ENCODE measurements at regions not wholly inside any gene's neighbourhood (a gene's known extent, or its start where the extent isn't known, plus 50 kb on each side); places are given as distances from the start of the nearest gene placed in this dataset.

DNA sequence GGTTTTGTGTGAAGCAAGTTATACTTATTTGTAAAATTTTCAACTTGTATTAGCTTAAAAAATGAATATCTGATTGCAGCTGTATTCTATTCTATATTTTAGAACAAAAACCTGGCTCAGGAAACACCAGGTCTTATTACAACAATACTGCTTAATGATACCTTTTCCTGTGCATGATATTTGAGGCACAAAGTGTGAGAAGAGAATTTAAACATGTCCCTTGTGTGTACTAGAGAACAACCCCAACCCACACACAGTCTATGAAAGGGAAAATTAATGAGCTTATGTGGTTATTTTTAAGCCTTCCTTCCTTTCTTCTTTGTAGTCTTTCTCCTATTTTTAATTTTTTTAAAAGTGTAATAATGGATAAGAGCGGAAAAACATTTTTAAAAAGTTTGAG, 122.6 kb upstream of the MON1B start:
- Histone ChIP-seq H3K27me3 (ENCODE audit: control insufficient read depth, insufficient read depth) (no peaks in the 10 kb centered on the region), H3K4me1 (ENCODE audit: control insufficient read depth, insufficient read depth, low read length) (peaks cover 5% of the 10 kb centered on the region), H3K9me3 (ENCODE audit: control insufficient read depth, low read length) (no peaks in the 10 kb centered on the region), H3K27ac (ENCODE audit: low read length) (no peak overlapping the region), H3K4me3 (ENCODE audit: low read length) (no peak overlapping the region)
- intact Hi-C loops (cut with DNase I) = no loop called here
- DNase-seq (no peak), ATAC-seq (no peak)
- WGBS = 58% methylated on average over 1 of the region's 1 CpG

DNA sequence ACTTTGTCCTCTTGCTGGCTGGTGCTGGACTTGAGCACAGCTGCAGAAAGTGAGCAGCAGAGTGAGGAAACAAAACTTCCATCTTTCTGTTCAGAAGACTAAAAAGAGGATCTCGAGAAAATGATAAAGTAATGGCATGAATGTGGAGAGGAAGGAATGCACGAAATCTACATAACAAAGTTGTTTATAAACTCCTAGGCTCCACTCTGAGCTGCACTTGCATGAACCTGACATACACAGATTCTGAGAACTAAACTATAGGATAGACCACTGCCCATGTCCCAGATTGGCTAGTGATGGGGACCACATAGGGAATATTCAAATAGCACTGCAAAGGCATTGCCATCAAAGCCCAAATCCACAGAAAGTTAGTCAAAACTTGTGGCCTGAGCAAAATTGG, 121.1 kb upstream of the MON1B start:
- intact Hi-C loops (cut with DNase I) = no loop called here
- no peak for ATAC-seq
- 65% methylated on average over 2 of the region's 2 CpGs for WGBS

DNA sequence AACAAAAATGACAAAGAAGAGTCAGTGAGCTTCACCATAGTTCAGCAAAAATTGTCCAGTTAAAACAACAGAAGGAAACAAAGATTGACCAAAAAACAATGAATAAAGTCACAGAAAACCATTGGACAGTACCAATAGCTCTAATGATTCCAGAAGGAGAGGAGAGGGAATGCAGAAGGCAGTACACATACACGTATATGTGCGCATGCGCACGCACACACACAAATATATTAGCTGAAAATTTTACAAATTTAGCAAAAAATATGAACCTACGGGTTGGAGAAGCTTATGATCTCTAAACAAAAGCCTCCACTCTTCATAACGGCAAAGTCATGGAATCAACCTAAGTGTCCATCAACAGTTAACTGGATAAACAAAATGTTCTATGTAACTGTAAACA, 120.3 kb upstream of the MON1B start:
- intact Hi-C loops (cut with DNase I) = no loop called here
- Histone ChIP-seq H3K9me3 (ENCODE audit: control insufficient read depth, low read length) (no peaks in the 10 kb centered on the region), H3K27ac (ENCODE audit: low read length) (no peak overlapping the region), H3K4me1 (ENCODE audit: control insufficient read depth, insufficient read depth, low read length) (no peaks in the 10 kb centered on the region), H3K27me3 (ENCODE audit: control insufficient read depth, insufficient read depth) (no peaks in the 10 kb centered on the region), H3K4me3 (ENCODE audit: low read length) (no peak overlapping the region)
- DNase-seq (no peak), ATAC-seq (no peak)
- 97% methylated on average over 6 of the region's 6 CpGs for WGBS

More for the DNA sequence above, 121.1 kb upstream of the MON1B start:
- Histone ChIP-seq H3K4me3 (ENCODE audit: low read length) (no peak overlapping the region), H3K4me1 (ENCODE audit: control insufficient read depth, insufficient read depth, low read length) (no peaks in the 10 kb centered on the region), H3K27me3 (ENCODE audit: control insufficient read depth, insufficient read depth) (no peaks in the 10 kb centered on the region), H3K9me3 (ENCODE audit: control insufficient read depth, low read length) (no peaks in the 10 kb centered on the region), H3K27ac (ENCODE audit: low read length) (no peak overlapping the region)
- no peak for DNase-seq

DNA sequence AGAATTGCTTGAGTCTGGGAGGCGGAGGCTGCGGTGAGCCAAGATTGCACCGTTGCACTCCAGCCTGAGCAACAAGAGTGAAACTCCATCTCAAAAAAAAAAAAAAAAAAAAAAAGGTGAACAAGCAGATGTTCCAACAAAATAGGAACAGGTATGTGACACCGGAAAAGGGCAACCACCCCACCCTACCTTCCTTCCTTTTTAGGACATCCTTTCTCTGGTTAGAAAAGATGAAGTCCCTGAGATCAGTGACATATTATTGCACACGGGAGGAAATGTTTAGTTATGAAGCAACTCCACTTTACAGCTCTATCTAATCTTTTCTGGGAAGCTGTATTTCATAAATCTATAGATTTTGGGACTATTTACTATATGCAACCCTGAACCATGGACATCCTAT, 114.2 kb upstream of the MON1B start:
- no peak overlapping the region for H3K4me3 ChIP-seq (ENCODE audit: low read length)
- no peaks in the 10 kb centered on the region for H3K27me3 ChIP-seq (ENCODE audit: control insufficient read depth, insufficient read depth)
- intact Hi-C loops (cut with DNase I) = no loop called here
- DNase-seq (no peak), ATAC-seq (no peak)
- peaks cover 1% of the 10 kb centered on the region for H3K4me1 ChIP-seq (ENCODE audit: control insufficient read depth, insufficient read depth, low read length)
- no peak overlapping the region for H3K27ac ChIP-seq (ENCODE audit: low read length)
- 80% methylated on average over 5 of the region's 5 CpGs for WGBS
- H3K9me3 ChIP-seq (ENCODE audit: control insufficient read depth, low read length) = no peaks in the 10 kb centered on the region

GRCh38 chr16:77077256-77077922, 113.6 kb upstream of the MON1B start:
- Histone ChIP-seq H3K9me3 (ENCODE audit: control insufficient read depth, low read length) (no peaks in the 10 kb centered on the region), H3K4me1 (ENCODE audit: control insufficient read depth, insufficient read depth, low read length) (peaks cover 1% of the 10 kb centered on the region), H3K27me3 (ENCODE audit: control insufficient read depth, insufficient read depth) (no peaks in the 10 kb centered on the region), H3K27ac (ENCODE audit: low read length) (no peak overlapping the region), H3K4me3 (ENCODE audit: low read length) (no peak overlapping the region)
- peak in 1 of 2 donors; percentile 49 for ATAC-seq
- whole genome bisulfite sequencing = 54% methylated on average over 8 of the region's 8 CpGs
- DNase-seq = no peak
- intact Hi-C loops (cut with DNase I) = no loop called here

DNA sequence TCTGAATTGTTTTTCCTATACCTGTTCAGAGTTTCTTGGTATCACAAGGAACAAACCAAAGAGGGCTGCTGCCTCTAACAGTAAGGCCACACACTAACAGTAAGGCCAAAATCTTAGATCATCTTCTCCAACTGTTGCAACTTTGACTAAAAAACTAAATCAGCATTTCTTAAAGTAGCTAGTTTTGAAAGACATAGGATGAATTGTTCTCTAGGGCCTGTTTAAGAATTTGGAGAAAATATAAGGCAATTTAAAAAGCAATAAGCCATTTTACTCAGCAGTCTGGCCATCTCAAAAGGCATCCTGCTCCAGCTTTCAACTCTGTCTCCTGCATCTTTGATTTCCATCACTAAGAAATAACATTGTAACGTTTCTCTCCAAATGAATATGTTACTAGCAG, 105.0 kb upstream of the MON1B start:
- no peaks in the 10 kb centered on the region for H3K9me3 ChIP-seq (ENCODE audit: control insufficient read depth, low read length)
- H3K27ac ChIP-seq (ENCODE audit: low read length) = no peak overlapping the region
- H3K27me3 ChIP-seq (ENCODE audit: control insufficient read depth, insufficient read depth) = no peaks in the 10 kb centered on the region
- H3K4me1 ChIP-seq (ENCODE audit: control insufficient read depth, insufficient read depth, low read length) = no peaks in the 10 kb centered on the region
- 63% methylated on average over 1 of the region's 1 CpG for WGBS
- no peak for DNase-seq
- no peak for ATAC-seq
- intact Hi-C loops (cut with DNase I) = no loop called here
- H3K4me3 ChIP-seq (ENCODE audit: low read length) = no peak overlapping the region

DNA sequence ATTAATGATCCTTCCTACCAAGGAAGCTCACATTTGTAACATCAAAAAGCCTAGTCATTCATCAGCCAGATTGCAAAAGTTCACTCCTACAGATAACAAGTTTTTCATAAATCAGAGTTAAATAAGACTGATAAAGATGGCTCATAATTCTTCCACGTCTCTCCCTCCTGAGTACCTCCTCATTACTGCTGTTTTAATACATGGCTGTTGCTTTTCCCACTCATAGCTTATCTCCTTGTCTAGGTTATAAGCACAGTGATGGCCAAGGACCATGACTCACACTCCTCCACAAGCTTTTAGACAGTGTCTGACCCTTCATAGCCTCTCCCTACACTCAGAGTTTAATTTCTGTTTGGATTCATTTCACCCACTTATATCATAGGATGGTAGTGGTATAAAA, 100.9 kb upstream of the MON1B start:
- Histone ChIP-seq H3K9me3 (ENCODE audit: control insufficient read depth, low read length) (no peaks in the 10 kb centered on the region), H3K27ac (ENCODE audit: low read length) (no peak overlapping the region), H3K4me1 (ENCODE audit: control insufficient read depth, insufficient read depth, low read length) (no peaks in the 10 kb centered on the region), H3K4me3 (ENCODE audit: low read length) (no peak overlapping the region), H3K27me3 (ENCODE audit: control insufficient read depth, insufficient read depth) (no peaks in the 10 kb centered on the region)
- ATAC-seq (no peak), DNase-seq (no peak)
- intact Hi-C loops (cut with DNase I) = no loop called here
- WGBS = 41% methylated on average over 1 of the region's 1 CpG

- no peak for DNase-seq
- ATAC-seq = no peak
- Histone ChIP-seq H3K4me1 (ENCODE audit: control insufficient read depth, insufficient read depth, low read length) (no peaks in the 10 kb centered on the region), H3K27ac (ENCODE audit: low read length) (no peak overlapping the region), H3K9me3 (ENCODE audit: control insufficient read depth, low read length) (no peaks in the 10 kb centered on the region), H3K27me3 (ENCODE audit: control insufficient read depth, insufficient read depth) (no peaks in the 10 kb centered on the region), H3K4me3 (ENCODE audit: low read length) (no peak overlapping the region)
- intact Hi-C loops (cut with DNase I) = no loop called here
- WGBS = 95% methylated on average over 4 of the region's 4 CpGs
Observed at GRCh38 chr16:77093309-77093708, 97.7 kb upstream of the MON1B start.

- Histone ChIP-seq H3K4me1 (ENCODE audit: control insufficient read depth, insufficient read depth, low read length) (no peaks in the 10 kb centered on the region), H3K27me3 (ENCODE audit: control insufficient read depth, insufficient read depth) (no peaks in the 10 kb centered on the region), H3K9me3 (ENCODE audit: control insufficient read depth, low read length) (no peaks in the 10 kb centered on the region), H3K27ac (ENCODE audit: low read length) (no peak overlapping the region), H3K4me3 (ENCODE audit: low read length) (no peak overlapping the region)
- WGBS = 63% methylated on average over 2 of the region's 2 CpGs
- ATAC-seq = no peak
- intact Hi-C loops (cut with DNase I) = no loop called here
- DNase-seq = no peak
Observed at GRCh38 chr16:77093999-77094398, 97.0 kb upstream of the MON1B start.

DNA sequence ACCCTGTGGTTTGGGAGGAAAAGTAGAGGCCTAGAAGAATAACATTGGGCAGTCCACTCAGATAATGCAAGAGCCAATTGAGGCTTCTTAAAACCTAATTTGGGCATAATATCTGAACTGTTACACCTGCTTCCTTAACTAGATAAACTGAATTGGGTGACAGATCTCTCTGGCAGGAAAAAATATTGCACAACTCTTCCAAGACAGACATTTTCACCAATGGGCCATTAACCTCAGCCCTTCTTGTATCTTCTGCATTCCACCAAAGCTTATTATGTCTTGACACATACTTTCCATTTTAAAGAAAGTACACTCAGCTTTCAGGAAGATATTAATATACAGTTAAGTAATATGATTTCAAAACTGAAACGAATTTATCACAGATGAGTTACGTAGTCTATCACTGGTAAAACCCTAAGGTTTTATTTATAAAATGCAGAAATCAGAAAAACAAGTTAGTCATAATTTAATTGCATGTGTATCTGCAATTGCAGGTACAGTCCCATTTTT, 79.9 kb upstream of the MON1B start:
- Histone ChIP-seq H3K4me3 (ENCODE audit: low read length) (no peak overlapping the region), H3K27me3 (ENCODE audit: control insufficient read depth, insufficient read depth) (no peaks in the 10 kb centered on the region), H3K9me3 (ENCODE audit: control insufficient read depth, low read length) (no peaks in the 10 kb centered on the region), H3K27ac (ENCODE audit: low read length) (no peak overlapping the region), H3K4me1 (ENCODE audit: control insufficient read depth, insufficient read depth, low read length) (no peaks in the 10 kb centered on the region)
- ATAC-seq (no peak), DNase-seq (no peak)
- intact Hi-C loops (cut with DNase I) = no loop called here
- 59% methylated on average over 2 of the region's 2 CpGs for WGBS

DNA sequence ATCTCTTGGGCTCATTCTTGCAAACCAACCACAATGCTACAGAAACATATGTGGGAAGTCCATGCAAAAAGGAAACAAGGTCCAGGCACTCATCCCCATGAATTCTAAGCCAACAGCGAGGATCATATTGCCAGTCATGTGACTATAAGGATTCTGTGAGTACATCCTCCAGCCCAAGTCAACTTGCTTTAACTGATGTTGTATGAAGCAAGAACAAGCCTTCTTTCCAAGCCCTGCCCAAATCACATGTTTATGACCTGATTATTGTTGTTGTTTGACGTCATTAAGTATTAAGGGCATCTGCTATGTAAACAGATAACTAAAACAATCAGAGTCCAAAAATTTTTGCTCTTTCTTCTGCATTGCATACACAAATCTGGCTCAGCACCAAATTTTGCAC, 78.2 kb upstream of the MON1B start:
- no peak overlapping the region for H3K4me3 ChIP-seq (ENCODE audit: low read length)
- 69% methylated on average over 2 of the region's 2 CpGs for WGBS
- DNase-seq = no peak
- no peaks in the 10 kb centered on the region for H3K9me3 ChIP-seq (ENCODE audit: control insufficient read depth, low read length)
- no peak for ATAC-seq
- H3K27me3 ChIP-seq (ENCODE audit: control insufficient read depth, insufficient read depth) = no peaks in the 10 kb centered on the region
- intact Hi-C loops (cut with DNase I) = no loop called here
- no peak overlapping the region for H3K27ac ChIP-seq (ENCODE audit: low read length)
- H3K4me1 ChIP-seq (ENCODE audit: control insufficient read depth, insufficient read depth, low read length) = no peaks in the 10 kb centered on the region

DNA sequence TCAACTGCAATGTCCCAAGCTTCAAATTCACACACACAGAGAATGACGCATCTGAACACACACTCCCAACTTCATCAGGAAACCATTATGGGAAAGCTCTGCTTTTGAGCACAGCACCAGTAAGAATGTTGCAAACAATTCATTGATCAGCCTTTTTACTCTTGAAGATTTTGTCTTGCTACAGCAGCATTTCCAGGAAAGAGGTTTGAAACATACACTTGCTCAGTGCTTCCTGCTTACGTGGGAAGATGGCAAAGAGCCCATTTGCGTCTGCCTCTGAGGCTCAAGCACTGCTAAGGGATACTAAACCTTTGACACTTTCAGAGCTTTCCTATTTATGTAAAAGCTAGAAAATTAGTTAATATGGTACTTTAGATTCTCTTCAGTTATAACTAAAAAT, 77.2 kb upstream of the MON1B start:
- ATAC-seq (peak in 1 of 2 donors; percentile 49), DNase-seq (peak in 1 of 3 donors; percentile 22)
- H3K4me1 ChIP-seq (ENCODE audit: control insufficient read depth, insufficient read depth, low read length) = no peaks in the 10 kb centered on the region
- no peak overlapping the region for H3K27ac ChIP-seq (ENCODE audit: low read length)
- 24% methylated on average over 3 of the region's 3 CpGs for whole genome bisulfite sequencing
- intact Hi-C loops (cut with DNase I) = no loop called here
- H3K27me3 ChIP-seq (ENCODE audit: control insufficient read depth, insufficient read depth) = no peaks in the 10 kb centered on the region
- H3K4me3 ChIP-seq (ENCODE audit: low read length) = no peak overlapping the region
- H3K9me3 ChIP-seq (ENCODE audit: control insufficient read depth, low read length) = no peaks in the 10 kb centered on the region
